Activated T-cell treated with anti-CD3 and anti-CD28 coated beads, Interleukin-2, amount 50 U/mL, for 48 hours (primary cell): ENCODE measurements at regions not wholly inside any gene's neighbourhood (a gene's known extent, or its start where the extent isn't known, plus 50 kb on each side); places are given as distances from the start of the nearest gene placed in this dataset.
"Not testable (repeated sequence)": the region's sequence is repeated elsewhere in the genome, so short reads cannot be mapped to it uniquely, and the experiment has no call there.

Experiments
- DNase-seq, 2 experiments: peaks; one replicate each; pipeline ENCODE4 v3.0.0-alpha.2; 2020

- DNase-seq = no peak
Observed at GRCh38 chr2:12881952-12882351, 165.2 kb downstream of the TRIB2 start.

GRCh38 chr2:12882393-12882792 lies 165.7 kb downstream of the TRIB2 start:
- no peak for DNase-seq

- DNase-seq = no peak
Observed at GRCh38 chr2:12883906-12884305, 167.2 kb downstream of the TRIB2 start.

- no peak for DNase-seq
Observed at GRCh38 chr2:12884713-12885282, 168.1 kb downstream of the TRIB2 start.

- DNase-seq = no peak
Observed at GRCh38 chr2:12890066-12890465, 173.3 kb downstream of the TRIB2 start.

- no peak for DNase-seq
Observed at GRCh38 chr2:12890481-12890991, 173.8 kb downstream of the TRIB2 start.

GRCh38 chr2:12895017-12895416 lies 178.3 kb downstream of the TRIB2 start:
- no peak for DNase-seq

- DNase-seq = no peak
Observed at GRCh38 chr2:12896318-12896982, 179.7 kb downstream of the TRIB2 start.

GRCh38 chr2:12897181-12897580 lies 180.4 kb downstream of the TRIB2 start:
- no peak for DNase-seq

- DNase-seq = no peak
Observed at GRCh38 chr2:12903272-12903671, 186.5 kb downstream of the TRIB2 start.

- no peak for DNase-seq
Observed at GRCh38 chr2:12910431-12910830, 193.7 kb downstream of the TRIB2 start.

GRCh38 chr2:12915787-12916186 lies 199.1 kb downstream of the TRIB2 start:
- DNase-seq = no peak

- no peak for DNase-seq
Observed at GRCh38 chr2:12918138-12918834, 201.6 kb downstream of the TRIB2 start.

GRCh38 chr2:12918835-12919445 lies 202.2 kb downstream of the TRIB2 start:
- DNase-seq = no peak

- DNase-seq = no peak
Observed at GRCh38 chr2:12921321-12921720, 204.6 kb downstream of the TRIB2 start.

- DNase-seq = no peak
Observed at GRCh38 chr2:12923907-12924610, 207.3 kb downstream of the TRIB2 start.

- DNase-seq = not testable (repeated sequence)
Observed at GRCh38 chr2:12926641-12927040, 209.9 kb downstream of the TRIB2 start.

GRCh38 chr2:12928197-12928774 lies 211.6 kb downstream of the TRIB2 start:
- DNase-seq = no peak

GRCh38 chr2:12928775-12929401 lies 212.2 kb downstream of the TRIB2 start:
- no peak for DNase-seq

GRCh38 chr2:12929758-12930157 lies 213.0 kb downstream of the TRIB2 start:
- no peak for DNase-seq

GRCh38 chr2:12930391-12930790 lies 213.7 kb downstream of the TRIB2 start:
- DNase-seq = no peak

- DNase-seq = no peak
Observed at GRCh38 chr2:12931186-12931844, 214.6 kb downstream of the TRIB2 start.
